Neural progenitor cell (in vitro differentiated cells): ENCODE measurements at regions not wholly inside any gene's neighbourhood (a gene's known extent, or its start where the extent isn't known, plus 50 kb on each side); places are given as distances from the start of the nearest gene placed in this dataset.
A peak's percentile ranks its signal among the peaks of the same experiment; 100 is the strongest.

Experiments
- CTCF ChIP-seq: fragments of 200-600 bp; sonication (generic); IDR thresholded peaks from 2 replicates; pipeline ENCODE4 v1.5.1; 2017; ENCODE audit warnings: antibody characterized with exemption, mild to moderate bottlenecking
- EZH2 ChIP-seq: fragments of 200-600 bp; sonication (generic); IDR thresholded peaks from 2 replicates; pipeline ENCODE4 v1.6.1; 2017; ENCODE audit warnings: antibody characterized with exemption, mild to moderate bottlenecking, moderate library complexity
- EZH2phosphoT487 ChIP-seq: fragments of 200-600 bp; sonication (generic); IDR thresholded peaks from 2 replicates; pipeline ENCODE4 v1.6.1; 2017; ENCODE audit warnings: antibody characterized with exemption

- TF ChIP-seq CTCF (peak; percentile 74), EZH2 (no peak), EZH2phosphoT487 (no peak)
Measured at GRCh38 chr6:90940812-90941481, 354.1 kb upstream of the MAP3K7 start.
